BE2C (cell line): ENCODE measurements at regions not wholly inside any gene's neighbourhood (a gene's known extent, or its start where the extent isn't known, plus 50 kb on each side); places are given as distances from the start of the nearest gene placed in this dataset.

Experiments used
- DNase-seq: peaks from one replicate; pipeline ENCODE4 v3.0.0-alpha.2; 2020
- H3K27me3 ChIP-seq: fragments of 250-450 bp; sonication (Bioruptor Pico); 2 replicates; pipeline ENCODE4 v1.5.1; 2020; ENCODE audit warnings: mild to moderate bottlenecking
- H3K36me3 ChIP-seq: fragments of 250-450 bp; sonication (Bioruptor Pico); 2 replicates; pipeline ENCODE4 v1.5.1; 2020; ENCODE audit warnings: mild to moderate bottlenecking
- H3K4me1 ChIP-seq: fragments of 250-450 bp; sonication (Bioruptor Pico); 2 replicates; pipeline ENCODE4 v1.5.1; 2020
- H3K4me3 ChIP-seq: 2 replicates; pipeline ENCODE4 v1.5.1; 2011; ENCODE audit warnings: low read depth, low read length
- H3K9me3 ChIP-seq: fragments of 250-450 bp; sonication (Bioruptor Pico); 2 replicates; pipeline ENCODE4 v1.5.1; 2020
- TF ChIP-seq, protein P1 (sequence below): IDR thresholded peaks from 2 replicates; pipeline ENCODE4 v1.5.1; 2012; ENCODE audit warnings: mild to moderate bottlenecking, low read depth, low read length

DNA sequence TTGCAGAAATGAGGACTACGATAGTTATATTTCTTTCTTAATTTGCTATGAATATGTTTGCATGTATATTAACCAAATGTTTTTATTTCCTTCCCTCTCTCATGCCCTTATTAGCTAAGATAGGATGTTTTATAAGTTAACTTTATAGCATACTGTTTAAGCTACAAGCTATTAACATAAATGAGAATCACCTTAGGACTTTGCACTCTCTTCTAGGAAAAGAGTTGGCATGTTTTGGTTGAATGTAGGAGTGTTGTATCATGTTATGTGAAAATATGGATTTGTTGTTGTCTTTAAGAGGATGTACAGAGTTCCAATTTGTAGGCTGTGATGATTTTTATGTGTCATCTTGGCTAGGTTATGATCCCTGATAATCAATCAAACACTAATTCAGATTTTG, 467.4 kb upstream of the SETBP1 start:
- no peaks in the 10 kb centered on the region for H3K4me1 ChIP-seq
- no peaks in the 10 kb centered on the region for H3K27me3 ChIP-seq
- H3K4me3 ChIP-seq, result no peak overlapping the region
- TF ChIP-seq, protein P1, sequence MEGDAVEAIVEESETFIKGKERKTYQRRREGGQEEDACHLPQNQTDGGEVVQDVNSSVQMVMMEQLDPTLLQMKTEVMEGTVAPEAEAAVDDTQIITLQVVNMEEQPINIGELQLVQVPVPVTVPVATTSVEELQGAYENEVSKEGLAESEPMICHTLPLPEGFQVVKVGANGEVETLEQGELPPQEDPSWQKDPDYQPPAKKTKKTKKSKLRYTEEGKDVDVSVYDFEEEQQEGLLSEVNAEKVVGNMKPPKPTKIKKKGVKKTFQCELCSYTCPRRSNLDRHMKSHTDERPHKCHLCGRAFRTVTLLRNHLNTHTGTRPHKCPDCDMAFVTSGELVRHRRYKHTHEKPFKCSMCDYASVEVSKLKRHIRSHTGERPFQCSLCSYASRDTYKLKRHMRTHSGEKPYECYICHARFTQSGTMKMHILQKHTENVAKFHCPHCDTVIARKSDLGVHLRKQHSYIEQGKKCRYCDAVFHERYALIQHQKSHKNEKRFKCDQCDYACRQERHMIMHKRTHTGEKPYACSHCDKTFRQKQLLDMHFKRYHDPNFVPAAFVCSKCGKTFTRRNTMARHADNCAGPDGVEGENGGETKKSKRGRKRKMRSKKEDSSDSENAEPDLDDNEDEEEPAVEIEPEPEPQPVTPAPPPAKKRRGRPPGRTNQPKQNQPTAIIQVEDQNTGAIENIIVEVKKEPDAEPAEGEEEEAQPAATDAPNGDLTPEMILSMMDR, result no peak
- H3K9me3 ChIP-seq, result no peaks in the 10 kb centered on the region
- DNase-seq, result no peak
- H3K36me3 ChIP-seq, result no peaks in the 10 kb centered on the region

DNA sequence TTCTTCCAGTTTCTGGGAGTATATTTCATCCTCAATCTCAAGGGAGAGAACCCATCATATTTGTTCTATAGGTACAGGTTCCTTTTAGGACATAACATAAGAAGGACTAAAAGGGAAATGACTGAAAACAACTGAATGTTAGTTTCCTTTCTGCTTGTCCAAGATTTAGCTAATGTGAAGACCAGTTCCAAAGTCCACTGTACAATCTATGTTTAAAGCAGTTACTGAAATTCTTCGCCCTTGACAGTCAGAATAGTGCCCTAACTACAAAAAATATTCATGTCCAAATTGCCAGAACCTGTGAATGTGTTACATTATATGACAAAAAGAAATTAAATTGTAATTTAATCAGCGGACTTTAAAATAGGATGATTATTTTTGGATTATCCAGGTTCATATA, 466.3 kb upstream of the SETBP1 start:
- H3K4me1 ChIP-seq, result no peaks in the 10 kb centered on the region
- TF ChIP-seq, protein P1, result no peak
- H3K4me3 ChIP-seq, result no peak overlapping the region
- H3K36me3 ChIP-seq, result no peaks in the 10 kb centered on the region
- no peak for DNase-seq
- no peaks in the 10 kb centered on the region for H3K9me3 ChIP-seq
- H3K27me3 ChIP-seq, result no peaks in the 10 kb centered on the region

DNA sequence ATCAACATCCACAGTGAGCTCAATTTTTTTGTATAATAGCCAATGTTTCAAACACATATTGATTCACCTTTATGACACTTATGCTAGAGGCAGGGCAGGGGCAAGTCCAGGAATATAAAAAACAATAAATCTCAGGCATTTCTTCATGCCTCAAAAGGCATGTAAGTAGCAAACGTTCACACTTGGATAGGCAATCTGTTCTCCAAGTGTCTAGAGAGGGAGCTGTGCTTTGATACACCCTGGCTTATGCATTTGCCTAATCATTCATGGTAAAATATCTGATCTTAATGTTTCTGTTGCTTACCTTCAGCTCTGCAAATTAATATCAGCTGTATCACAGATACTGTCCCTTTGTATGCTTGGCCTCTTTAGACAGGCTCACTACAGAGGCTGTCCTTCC, 464.5 kb upstream of the SETBP1 start:
- Histone ChIP-seq H3K4me3 (no peak overlapping the region), H3K36me3 (no peaks in the 10 kb centered on the region), H3K4me1 (no peaks in the 10 kb centered on the region), H3K9me3 (no peaks in the 10 kb centered on the region), H3K27me3 (no peaks in the 10 kb centered on the region)
- TF ChIP-seq, protein P1, result no peak
- no peak for DNase-seq

DNA sequence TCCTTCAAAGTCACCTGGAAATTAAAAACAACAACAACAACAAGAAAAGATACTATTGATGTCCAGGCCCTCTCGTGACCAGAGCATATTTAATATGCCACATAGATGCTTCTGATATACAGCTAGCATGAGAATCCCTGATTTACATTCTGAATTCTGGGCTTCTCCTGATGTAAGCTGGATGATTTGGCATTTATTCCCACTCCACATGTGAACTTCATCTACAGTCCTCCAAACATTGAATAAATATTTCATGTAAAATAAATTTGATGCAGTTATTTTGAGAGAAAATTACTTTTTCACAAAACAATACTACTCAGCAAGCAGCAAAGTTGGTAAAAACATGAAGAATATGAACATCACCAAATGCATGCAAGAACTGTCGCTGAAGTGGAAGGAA, 453.2 kb upstream of the SETBP1 start:
- no peak for DNase-seq
- no peak overlapping the region for H3K4me3 ChIP-seq
- H3K27me3 ChIP-seq, result no peaks in the 10 kb centered on the region
- H3K36me3 ChIP-seq, result no peaks in the 10 kb centered on the region
- no peaks in the 10 kb centered on the region for H3K4me1 ChIP-seq
- TF ChIP-seq, protein P1, result no peak
- H3K9me3 ChIP-seq, result no peaks in the 10 kb centered on the region

DNA sequence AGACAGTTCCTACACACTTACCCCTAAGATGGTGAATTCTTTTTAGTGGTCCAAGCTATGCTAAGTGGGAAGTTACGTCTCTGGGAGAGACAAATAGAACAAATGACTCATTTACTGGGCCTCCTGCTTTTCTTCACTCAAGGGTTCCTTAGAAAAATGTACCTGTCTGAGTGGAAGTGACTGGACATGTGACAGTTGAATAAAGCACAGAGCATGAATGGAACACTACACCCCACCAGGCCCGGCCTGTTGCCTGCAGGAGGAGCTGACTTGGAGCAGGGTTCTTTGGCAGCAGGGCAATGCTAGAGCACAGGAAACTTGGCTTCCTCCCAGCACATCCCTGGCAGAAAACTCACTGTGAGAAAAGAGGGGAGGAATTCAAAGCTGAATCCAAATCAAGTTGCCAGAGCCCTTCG, 451.0 kb upstream of the SETBP1 start:
- H3K4me1 ChIP-seq, result no peaks in the 10 kb centered on the region
- H3K27me3 ChIP-seq, result no peaks in the 10 kb centered on the region
- H3K4me3 ChIP-seq, result no peak overlapping the region
- H3K9me3 ChIP-seq, result no peaks in the 10 kb centered on the region
- H3K36me3 ChIP-seq, result no peaks in the 10 kb centered on the region
- DNase-seq, result no peak
- TF ChIP-seq, protein P1, result no peak

DNA sequence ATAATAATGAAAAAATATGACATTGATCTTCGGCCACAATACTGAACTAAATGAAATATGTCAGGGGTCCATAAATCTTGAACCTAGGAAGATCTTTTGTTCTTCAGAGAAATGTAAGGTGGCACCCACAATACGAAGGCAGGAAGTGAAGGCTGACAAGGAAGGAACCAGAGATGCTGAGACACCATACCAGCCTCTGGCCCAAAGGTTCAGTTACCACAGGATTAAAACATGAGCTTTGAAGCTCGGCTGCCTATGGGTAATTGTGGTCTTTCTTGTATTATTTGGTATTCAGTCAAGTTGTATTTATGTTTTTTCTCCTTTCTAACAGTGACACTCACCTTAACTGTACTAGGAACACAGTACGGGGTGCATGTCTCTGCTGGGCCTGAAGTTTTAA, 448.8 kb upstream of the SETBP1 start:
- Histone ChIP-seq H3K9me3 (no peaks in the 10 kb centered on the region), H3K36me3 (no peaks in the 10 kb centered on the region), H3K4me1 (no peaks in the 10 kb centered on the region), H3K27me3 (no peaks in the 10 kb centered on the region), H3K4me3 (no peak overlapping the region)
- TF ChIP-seq, protein P1, result no peak
- DNase-seq, result no peak
